A673 (cell line): ENCODE measurements at regions not wholly inside any gene's neighbourhood (a gene's known extent, or its start where the extent isn't known, plus 50 kb on each side); places are given as distances from the start of the nearest gene placed in this dataset.

ENCODE experiments used
- BruUV-seq: library from RNA; stranded (reverse); fragments of 400-500 nt; replicated peaks from 2 replicates; lab custom pipeline; 2021; lab: Mats Ljungman, UMichigan
- CTCF ChIA-PET: fragments of 300-600 bp; sonication (Branson Sonifier 250); formaldehyde crosslinking; loops from one replicate; lab custom pipeline; 2022; ENCODE audit warnings: antibody characterized with exemption; lab: Charles Lee
- POLR2A ChIA-PET: fragments of 300-600 bp; sonication (Branson Sonifier 250); formaldehyde crosslinking; loops from one replicate; lab custom pipeline; 2022; ENCODE audit warnings: antibody characterized with exemption; ENCODE audit not compliant: low non-redundant PET; lab: Charles Lee
- DNase-seq: peaks from one replicate; pipeline ENCODE4 v3.0.0-alpha.2; 2015; ENCODE audit warnings: low spot score
- H3K27ac ChIP-seq: fragments of 200-600 bp; sonication (generic); 2 replicates; pipeline ENCODE4 v1.5.1; 2016; ENCODE audit warnings: mixed run types, low read depth, mild to moderate bottlenecking, mixed read lengths, antibody characterized with exemption, low read length; ENCODE audit not compliant: poor library complexity, severe bottlenecking
- H3K27me3 ChIP-seq: fragments of 200-600 bp; sonication (generic); replicated peaks from 2 replicates; pipeline ENCODE4 v1.6.1; 2017; ENCODE audit warnings: mixed run types, low read depth, mild to moderate bottlenecking, mixed read lengths, antibody characterized with exemption, low read length; ENCODE audit not compliant: insufficient read depth, poor library complexity
- H3K36me3 ChIP-seq: fragments of 200-600 bp; sonication (generic); 2 replicates; pipeline ENCODE4 v1.6.1; 2016; ENCODE audit warnings: mixed run types, mild to moderate bottlenecking, mixed read lengths, antibody characterized with exemption, low read length; ENCODE audit not compliant: insufficient read depth, poor library complexity, severe bottlenecking
- H3K4me1 ChIP-seq: fragments of 200-600 bp; sonication (generic); 2 replicates; pipeline ENCODE4 v1.6.1; 2017; ENCODE audit warnings: mixed run types, mild to moderate bottlenecking, mixed read lengths, antibody characterized with exemption, low read length; ENCODE audit not compliant: insufficient read depth, poor library complexity, severe bottlenecking
- H3K4me3 ChIP-seq: fragments of 200-600 bp; sonication (generic); 2 replicates; pipeline ENCODE4 v1.5.1; 2016; ENCODE audit warnings: low read depth, mixed run types, mild to moderate bottlenecking, mixed read lengths, low read length; ENCODE audit not compliant: poor library complexity, severe bottlenecking
- H3K9me3 ChIP-seq: fragments of 200-600 bp; sonication (generic); 2 replicates; pipeline ENCODE4 v1.6.1; 2016; ENCODE audit warnings: mixed run types, low read depth, mild to moderate bottlenecking, mixed read lengths, antibody characterized with exemption, low read length; ENCODE audit not compliant: poor library complexity, severe bottlenecking
- EZH2 ChIP-seq: fragments of 200-600 bp; sonication (generic); IDR thresholded peaks from 2 replicates; pipeline ENCODE4 v1.6.1; 2017; ENCODE audit warnings: borderline replicate concordance, low read depth, mild to moderate bottlenecking, mixed read lengths, antibody characterized with exemption, low read length; ENCODE audit not compliant: poor library complexity, severe bottlenecking
- intact Hi-C: fragments of 100-400 bp; cut with micrococcal nuclease; formaldehyde crosslinking; loops from one replicate; pipeline ENCODE4 v1.10.0; 2022; ENCODE audit not compliant: unreplicated experiment
- TF ChIP-seq, protein P1 (sequence below): fragments of 300-800, 200-600 bp; sonication (generic); conservative IDR thresholded peaks from 2 replicates; pipeline ENCODE4 v1.5.1; 2017; ENCODE audit warnings: low read depth, mild to moderate bottlenecking, antibody characterized with exemption, low read length, moderate library complexity, mixed read lengths

- no peak overlapping the region for H3K27ac ChIP-seq
- no peak overlapping the region for H3K4me3 ChIP-seq
- POLR2A ChIA-PET = no interaction called here
- TF ChIP-seq, protein P1, sequence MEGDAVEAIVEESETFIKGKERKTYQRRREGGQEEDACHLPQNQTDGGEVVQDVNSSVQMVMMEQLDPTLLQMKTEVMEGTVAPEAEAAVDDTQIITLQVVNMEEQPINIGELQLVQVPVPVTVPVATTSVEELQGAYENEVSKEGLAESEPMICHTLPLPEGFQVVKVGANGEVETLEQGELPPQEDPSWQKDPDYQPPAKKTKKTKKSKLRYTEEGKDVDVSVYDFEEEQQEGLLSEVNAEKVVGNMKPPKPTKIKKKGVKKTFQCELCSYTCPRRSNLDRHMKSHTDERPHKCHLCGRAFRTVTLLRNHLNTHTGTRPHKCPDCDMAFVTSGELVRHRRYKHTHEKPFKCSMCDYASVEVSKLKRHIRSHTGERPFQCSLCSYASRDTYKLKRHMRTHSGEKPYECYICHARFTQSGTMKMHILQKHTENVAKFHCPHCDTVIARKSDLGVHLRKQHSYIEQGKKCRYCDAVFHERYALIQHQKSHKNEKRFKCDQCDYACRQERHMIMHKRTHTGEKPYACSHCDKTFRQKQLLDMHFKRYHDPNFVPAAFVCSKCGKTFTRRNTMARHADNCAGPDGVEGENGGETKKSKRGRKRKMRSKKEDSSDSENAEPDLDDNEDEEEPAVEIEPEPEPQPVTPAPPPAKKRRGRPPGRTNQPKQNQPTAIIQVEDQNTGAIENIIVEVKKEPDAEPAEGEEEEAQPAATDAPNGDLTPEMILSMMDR = no peak
- TF ChIP-seq EZH2 = no peak
- H3K27me3 ChIP-seq = no peaks in the 10 kb centered on the region
- intact Hi-C loops = no loop called here
- H3K4me1 ChIP-seq = no peaks in the 10 kb centered on the region
- DNase-seq = no peak
- H3K36me3 ChIP-seq = no peaks in the 10 kb centered on the region
- CTCF ChIA-PET = no interaction called here
- no TSS peak for BruUV-seq
- H3K9me3 ChIP-seq = no peaks in the 10 kb centered on the region
Measured at GRCh38 chr2:104756118-104756517, 97.8 kb upstream of the POU3F3 start.

- no peak for DNase-seq
- Histone ChIP-seq H3K27ac (no peak overlapping the region), H3K4me1 (no peaks in the 10 kb centered on the region), H3K36me3 (no peaks in the 10 kb centered on the region), H3K27me3 (no peaks in the 10 kb centered on the region), H3K4me3 (no peak overlapping the region), H3K9me3 (no peaks in the 10 kb centered on the region)
- no TSS peak for BruUV-seq
- POLR2A ChIA-PET = no interaction called here
- intact Hi-C loops = no loop called here
- CTCF ChIA-PET = no interaction called here
- TF ChIP-seq, protein P1 = no peak
- no peak for TF ChIP-seq EZH2
Measured at GRCh38 chr2:104757056-104757455, 96.9 kb upstream of the POU3F3 start.

DNA sequence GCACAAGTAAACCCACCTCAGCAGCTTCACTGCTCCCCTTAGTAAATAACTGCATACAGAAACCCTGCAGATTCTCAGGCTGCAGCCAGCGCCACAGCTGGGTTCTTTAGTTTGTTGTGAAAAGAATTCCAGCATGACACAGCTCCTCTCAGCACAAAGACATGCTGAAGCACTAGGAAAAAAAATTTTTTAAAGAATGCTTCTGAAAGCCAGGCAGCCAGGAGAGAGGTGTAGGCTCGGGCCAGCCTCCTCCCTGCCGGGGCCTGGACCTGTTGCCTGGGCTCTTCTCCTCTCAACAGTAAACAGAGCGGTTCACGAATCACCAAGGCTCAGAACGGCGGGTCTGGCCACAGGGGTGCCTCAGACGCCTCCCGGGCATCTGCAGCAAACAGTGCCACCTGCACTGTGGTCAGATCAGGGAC is 95.7 kb upstream of the POU3F3 start:
- Histone ChIP-seq H3K9me3 (no peaks in the 10 kb centered on the region), H3K27me3 (no peaks in the 10 kb centered on the region), H3K4me3 (no peak overlapping the region), H3K36me3 (no peaks in the 10 kb centered on the region), H3K4me1 (no peaks in the 10 kb centered on the region), H3K27ac (no peak overlapping the region)
- ChIA-PET CTCF (no interaction called here), POLR2A (no interaction called here)
- DNase-seq = no peak
- intact Hi-C loops = no loop called here
- TF ChIP-seq EZH2 = no peak
- no TSS peak for BruUV-seq

- Histone ChIP-seq H3K36me3 (no peaks in the 10 kb centered on the region), H3K27ac (no peak overlapping the region), H3K27me3 (no peaks in the 10 kb centered on the region), H3K4me3 (no peak overlapping the region), H3K9me3 (no peaks in the 10 kb centered on the region), H3K4me1 (no peaks in the 10 kb centered on the region)
- TF ChIP-seq, protein P1 = no peak
- no peak for TF ChIP-seq EZH2
- POLR2A ChIA-PET = no interaction called here
- BruUV-seq = no TSS peak
- CTCF ChIA-PET = no interaction called here
- intact Hi-C loops = no loop called here
- DNase-seq = no peak
Measured at GRCh38 chr2:104762031-104762430, 91.9 kb upstream of the POU3F3 start.
